Loucy (cell line): ENCODE measurements at regions not wholly inside any gene's neighbourhood (a gene's known extent, or its start where the extent isn't known, plus 50 kb on each side); places are given as distances from the start of the nearest gene placed in this dataset.

Experiments
- H2AFZ ChIP-seq: fragments of 200-600 bp; sonication (generic); 2 replicates; pipeline ENCODE4 v1.6.0; 2016; ENCODE audit warnings: antibody characterized with exemption, mild to moderate bottlenecking, low read length, moderate library complexity
- H3F3A ChIP-seq: fragments of 200-600 bp; 2 replicates; pipeline ENCODE4 v1.6.0; 2016; ENCODE audit warnings: antibody characterized with exemption, low read depth, mild to moderate bottlenecking
- H3K27me3 ChIP-seq: fragments of 200-600 bp; sonication (generic); 2 replicates; pipeline ENCODE4 v1.6.1; 2014; ENCODE audit warnings: low read length, mild to moderate bottlenecking; ENCODE audit not compliant: insufficient read depth, poor library complexity, severe bottlenecking
- H3K36me3 ChIP-seq: fragments of 200-600 bp; sonication (generic); 2 replicates; pipeline ENCODE4 v1.6.1; 2016; ENCODE audit warnings: low read length; ENCODE audit not compliant: insufficient read depth
- H3K4me1 ChIP-seq: fragments of 200-600 bp; sonication (generic); 2 replicates; pipeline ENCODE4 v1.5.1; 2014; ENCODE audit warnings: low read length, mild to moderate bottlenecking; ENCODE audit not compliant: insufficient read depth, poor library complexity, severe bottlenecking
- H3K4me2 ChIP-seq: fragments of 200-600 bp; sonication (generic); 2 replicates; pipeline ENCODE4 v1.6.0; 2014; ENCODE audit warnings: antibody characterized with exemption, low read length, low read depth, mild to moderate bottlenecking; ENCODE audit not compliant: poor library complexity, severe bottlenecking
- H3K4me3 ChIP-seq: fragments of 200-600 bp; sonication (generic); 2 replicates; pipeline ENCODE4 v1.5.1; 2014; ENCODE audit warnings: low read length, mild to moderate bottlenecking, mixed read lengths; ENCODE audit not compliant: poor library complexity, severe bottlenecking
- H3K79me2 ChIP-seq: fragments of 200-600 bp; sonication (generic); 2 replicates; pipeline ENCODE4 v1.6.1; 2014; ENCODE audit warnings: low read length; ENCODE audit not compliant: insufficient read depth
- H3K9ac ChIP-seq: fragments of 200-600 bp; sonication (generic); 2 replicates; pipeline ENCODE4 v1.6.0; 2014; ENCODE audit warnings: mild to moderate bottlenecking, low read depth, low read length, moderate library complexity; ENCODE audit not compliant: poor library complexity, severe bottlenecking
- H3K9me2 ChIP-seq: fragments of 200-600 bp; sonication (generic); replicated peaks from 2 replicates; pipeline ENCODE4 v1.6.1; 2016; ENCODE audit warnings: low read depth, low read length, mixed read lengths
- H3K9me3 ChIP-seq: fragments of 200-600 bp; sonication (generic); 2 replicates; pipeline ENCODE4 v1.6.1; 2014; ENCODE audit warnings: mild to moderate bottlenecking, antibody characterized with exemption, low read length, low read depth; ENCODE audit not compliant: insufficient read depth
- H4K20me1 ChIP-seq: fragments of 200-600 bp; sonication (generic); 2 replicates; pipeline ENCODE4 v1.6.0; 2014; ENCODE audit warnings: antibody characterized with exemption, low read length, mild to moderate bottlenecking; ENCODE audit not compliant: insufficient read depth, poor library complexity, severe bottlenecking
- EZH2phosphoT487 ChIP-seq: fragments of 200-600 bp; IDR thresholded peaks from 2 replicates; pipeline ENCODE4 v1.6.1; 2018; ENCODE audit warnings: antibody characterized with exemption, mild to moderate bottlenecking, moderate library complexity, borderline replicate concordance
- TF ChIP-seq, protein P1 (sequence below): fragments of 200-600 bp; sonication (generic); conservative IDR thresholded peaks from 2 replicates; pipeline ENCODE4 v1.5.1; 2014; ENCODE audit warnings: mild to moderate bottlenecking, antibody characterized with exemption, low read length

DNA sequence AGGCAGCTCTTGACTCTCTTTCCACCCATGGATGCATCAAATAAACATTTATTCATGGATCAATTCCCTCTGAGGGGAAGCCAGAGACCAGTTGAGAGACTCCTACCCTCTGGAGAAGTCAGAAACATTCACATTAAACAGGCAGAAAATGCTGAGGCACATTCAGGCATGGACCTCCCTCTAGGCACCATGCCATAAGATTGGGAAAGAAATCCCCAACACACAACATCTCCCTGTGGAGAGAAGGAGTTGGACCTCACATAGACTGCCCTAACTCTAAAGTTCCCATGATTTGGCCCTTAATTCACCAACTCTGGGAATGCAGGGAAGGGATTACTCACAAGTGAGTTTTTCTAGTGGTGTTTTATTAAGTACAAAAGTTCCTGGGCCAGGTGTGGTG lies 415.3 kb upstream of the C1orf87 start:
- Histone ChIP-seq H3K36me3 (no peaks in the 10 kb centered on the region), H3F3A (no peaks in the 10 kb centered on the region), H3K4me3 (no peak overlapping the region), H3K27me3 (no peaks in the 10 kb centered on the region), H4K20me1 (no peaks in the 10 kb centered on the region), H3K9ac (no peak overlapping the region), H2AFZ (no peak overlapping the region), H3K4me2 (no peak overlapping the region), H3K9me2 (no peaks in the 10 kb centered on the region), H3K9me3 (no peaks in the 10 kb centered on the region), H3K4me1 (no peaks in the 10 kb centered on the region), H3K79me2 (no peaks in the 10 kb centered on the region)
- TF ChIP-seq, protein P1, sequence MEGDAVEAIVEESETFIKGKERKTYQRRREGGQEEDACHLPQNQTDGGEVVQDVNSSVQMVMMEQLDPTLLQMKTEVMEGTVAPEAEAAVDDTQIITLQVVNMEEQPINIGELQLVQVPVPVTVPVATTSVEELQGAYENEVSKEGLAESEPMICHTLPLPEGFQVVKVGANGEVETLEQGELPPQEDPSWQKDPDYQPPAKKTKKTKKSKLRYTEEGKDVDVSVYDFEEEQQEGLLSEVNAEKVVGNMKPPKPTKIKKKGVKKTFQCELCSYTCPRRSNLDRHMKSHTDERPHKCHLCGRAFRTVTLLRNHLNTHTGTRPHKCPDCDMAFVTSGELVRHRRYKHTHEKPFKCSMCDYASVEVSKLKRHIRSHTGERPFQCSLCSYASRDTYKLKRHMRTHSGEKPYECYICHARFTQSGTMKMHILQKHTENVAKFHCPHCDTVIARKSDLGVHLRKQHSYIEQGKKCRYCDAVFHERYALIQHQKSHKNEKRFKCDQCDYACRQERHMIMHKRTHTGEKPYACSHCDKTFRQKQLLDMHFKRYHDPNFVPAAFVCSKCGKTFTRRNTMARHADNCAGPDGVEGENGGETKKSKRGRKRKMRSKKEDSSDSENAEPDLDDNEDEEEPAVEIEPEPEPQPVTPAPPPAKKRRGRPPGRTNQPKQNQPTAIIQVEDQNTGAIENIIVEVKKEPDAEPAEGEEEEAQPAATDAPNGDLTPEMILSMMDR = no peak
- no peak for TF ChIP-seq EZH2phosphoT487

DNA sequence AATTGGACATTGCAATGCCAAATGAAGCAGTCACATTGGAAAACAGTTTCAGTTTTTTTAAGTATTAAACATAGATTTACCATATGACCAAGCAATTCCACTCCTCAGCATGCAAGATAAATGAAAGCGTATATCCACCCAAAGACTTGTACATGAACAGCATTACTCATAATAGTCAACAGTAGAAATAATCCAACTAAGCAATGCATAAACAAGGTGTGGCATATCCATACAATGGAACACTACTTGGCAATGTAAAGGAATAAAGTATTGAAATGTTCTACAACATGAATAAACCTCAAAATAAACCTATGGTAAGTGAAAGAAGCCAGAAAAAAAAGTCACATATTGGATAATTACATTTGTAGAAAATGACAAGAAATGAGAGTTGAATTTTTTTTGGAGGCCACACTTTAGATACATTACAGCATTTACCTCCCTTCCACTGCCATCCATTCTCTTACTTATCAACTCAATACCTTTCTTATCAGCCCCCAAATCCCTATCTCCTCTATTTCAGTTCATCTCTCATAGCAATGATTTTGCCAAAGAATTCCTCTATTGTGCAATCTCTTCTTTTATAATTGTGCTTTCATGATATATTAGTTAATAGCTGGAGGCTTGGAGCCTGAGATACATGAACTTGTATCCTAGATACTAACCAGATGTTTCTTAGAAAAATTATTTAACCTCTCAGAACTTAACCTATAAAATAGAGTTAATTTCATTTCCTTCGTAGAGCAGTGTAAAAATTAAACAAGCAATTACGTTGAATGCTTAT lies 414.2 kb upstream of the C1orf87 start:
- no peak overlapping the region for H3K4me2 ChIP-seq
- H3F3A ChIP-seq = no peaks in the 10 kb centered on the region
- no peaks in the 10 kb centered on the region for H3K27me3 ChIP-seq
- H2AFZ ChIP-seq = no peak overlapping the region
- no peaks in the 10 kb centered on the region for H3K79me2 ChIP-seq
- no peak for TF ChIP-seq EZH2phosphoT487
- TF ChIP-seq, protein P1 = no peak
- H3K36me3 ChIP-seq = no peaks in the 10 kb centered on the region
- H4K20me1 ChIP-seq = no peaks in the 10 kb centered on the region
- no peaks in the 10 kb centered on the region for H3K4me1 ChIP-seq
- no peaks in the 10 kb centered on the region for H3K9me2 ChIP-seq
- no peak overlapping the region for H3K9ac ChIP-seq
- no peaks in the 10 kb centered on the region for H3K9me3 ChIP-seq
- H3K4me3 ChIP-seq = no peak overlapping the region

DNA sequence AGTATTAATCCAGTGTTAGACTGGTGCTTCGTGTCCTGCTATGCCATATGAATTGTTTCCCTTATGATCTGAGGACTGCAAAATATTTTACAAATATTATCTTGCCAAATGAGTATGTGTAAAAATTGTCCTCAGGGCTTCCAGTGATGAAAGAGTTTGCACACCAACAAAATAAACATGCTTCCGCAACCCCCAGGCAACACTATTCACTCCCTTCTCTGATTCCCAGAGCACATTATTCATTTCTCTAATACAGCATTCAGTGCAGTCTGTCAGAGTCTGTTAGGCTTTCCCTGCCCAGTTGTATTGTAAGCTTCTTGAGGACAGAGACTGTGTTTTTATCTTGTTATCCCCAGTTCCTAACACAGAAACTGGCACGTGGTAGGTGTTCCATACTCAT lies 409.9 kb upstream of the C1orf87 start:
- no peaks in the 10 kb centered on the region for H3K36me3 ChIP-seq
- no peaks in the 10 kb centered on the region for H3K27me3 ChIP-seq
- H4K20me1 ChIP-seq = no peaks in the 10 kb centered on the region
- no peak overlapping the region for H2AFZ ChIP-seq
- no peaks in the 10 kb centered on the region for H3K4me1 ChIP-seq
- H3F3A ChIP-seq = no peaks in the 10 kb centered on the region
- no peak overlapping the region for H3K9ac ChIP-seq
- TF ChIP-seq, protein P1 = no peak
- no peak for TF ChIP-seq EZH2phosphoT487
- H3K9me3 ChIP-seq = no peaks in the 10 kb centered on the region; the same call in 1 of the 2 replicates
- no peak overlapping the region for H3K4me2 ChIP-seq
- no peak overlapping the region for H3K4me3 ChIP-seq
- H3K79me2 ChIP-seq = no peaks in the 10 kb centered on the region
- H3K9me2 ChIP-seq = no peaks in the 10 kb centered on the region
